Nephron progenitor cell (in vitro differentiated cells): ENCODE measurements at regions not wholly inside any gene's neighbourhood (a gene's known extent, or its start where the extent isn't known, plus 50 kb on each side); places are given as distances from the start of the nearest gene placed in this dataset.

ENCODE experiments used
- DNase-seq: peaks from one replicate; pipeline ENCODE4 v3.0.0; 2021
- H3K27ac Mint-ChIP-seq: 2 replicates; pipeline ENCODE4 v1.8.0; 2021; ENCODE audit warnings: mild to moderate bottlenecking, moderate library complexity, mixed read lengths
- H3K27me3 Mint-ChIP-seq: 2 replicates; pipeline ENCODE4 v1.8.0; 2021; ENCODE audit warnings: mild to moderate bottlenecking, low read depth, mixed read lengths; ENCODE audit not compliant: poor library complexity
- H3K36me3 Mint-ChIP-seq: 2 replicates; pipeline ENCODE4 v1.8.0; 2021; ENCODE audit warnings: low read depth, mixed read lengths
- H3K4me1 Mint-ChIP-seq: 2 replicates; pipeline ENCODE4 v1.8.0; 2021; ENCODE audit warnings: mixed read lengths
- H3K4me3 Mint-ChIP-seq: 2 replicates; pipeline ENCODE4 v1.8.0; 2021; ENCODE audit warnings: mild to moderate bottlenecking, moderate library complexity, mixed read lengths
- H3K9me3 Mint-ChIP-seq: 2 replicates; pipeline ENCODE4 v1.8.0; 2021; ENCODE audit warnings: mild to moderate bottlenecking, moderate library complexity, mixed read lengths
- CTCF ChIP-seq: fragments of 200-600 bp; sonication (generic); IDR thresholded peaks from 2 replicates; pipeline ENCODE4 v1.5.0; 2021; ENCODE audit warnings: antibody characterized with exemption

- H3K27me3 Mint-ChIP-seq = no peaks in the 10 kb centered on the region
- H3K36me3 Mint-ChIP-seq = no peaks in the 10 kb centered on the region
- no peaks in the 10 kb centered on the region for H3K9me3 Mint-ChIP-seq
- no peak for DNase-seq
- H3K4me1 Mint-ChIP-seq = peaks cover 38% of the 10 kb centered on the region
- no peak for TF ChIP-seq CTCF
- no peak overlapping the region for H3K4me3 Mint-ChIP-seq
- no peak overlapping the region for H3K27ac Mint-ChIP-seq
Measured at GRCh38 chr1:68979891-68980290, 483.0 kb upstream of the DEPDC1 start.

- H3K9me3 Mint-ChIP-seq = peaks cover 22% of the 10 kb centered on the region
- H3K27me3 Mint-ChIP-seq = no peaks in the 10 kb centered on the region
- no peak for TF ChIP-seq CTCF
- H3K4me3 Mint-ChIP-seq = no peak overlapping the region
- peaks cover 4% of the 10 kb centered on the region for H3K4me1 Mint-ChIP-seq
- H3K27ac Mint-ChIP-seq = no peak overlapping the region
- DNase-seq = no peak
- peaks cover 5% of the 10 kb centered on the region for H3K36me3 Mint-ChIP-seq
Measured at GRCh38 chr1:68984289-68984688, 487.4 kb upstream of the DEPDC1 start.

- H3K27me3 Mint-ChIP-seq = no peaks in the 10 kb centered on the region
- peaks cover 23% of the 10 kb centered on the region for H3K9me3 Mint-ChIP-seq
- H3K36me3 Mint-ChIP-seq = no peaks in the 10 kb centered on the region
- H3K4me3 Mint-ChIP-seq = no peak overlapping the region
- no peak overlapping the region for H3K27ac Mint-ChIP-seq
- H3K4me1 Mint-ChIP-seq = no peaks in the 10 kb centered on the region
- DNase-seq = no peak
- TF ChIP-seq CTCF = no peak
Measured at GRCh38 chr1:68994096-68994495, 497.2 kb upstream of the DEPDC1 start.

GRCh38 chr1:69016468-69016867 is 519.6 kb upstream of the DEPDC1 start:
- Mint-ChIP-seq H3K4me1 (peaks cover 12% of the 10 kb centered on the region), H3K9me3 (peaks cover 6% of the 10 kb centered on the region), H3K36me3 (no peaks in the 10 kb centered on the region), H3K4me3 (no peak overlapping the region), H3K27ac (no peak overlapping the region), H3K27me3 (peaks cover 4% of the 10 kb centered on the region)
- TF ChIP-seq CTCF = no peak
- no peak for DNase-seq

GRCh38 chr1:69029649-69030048 is 532.8 kb upstream of the DEPDC1 start:
- TF ChIP-seq CTCF = no peak
- no peak overlapping the region for H3K4me3 Mint-ChIP-seq
- peaks cover 40% of the 10 kb centered on the region for H3K9me3 Mint-ChIP-seq
- DNase-seq = no peak
- H3K36me3 Mint-ChIP-seq = peaks cover 16% of the 10 kb centered on the region
- H3K4me1 Mint-ChIP-seq = no peaks in the 10 kb centered on the region
- H3K27me3 Mint-ChIP-seq = peaks cover 6% of the 10 kb centered on the region
- H3K27ac Mint-ChIP-seq = no peak overlapping the region

- Mint-ChIP-seq H3K4me3 (no peak overlapping the region), H3K36me3 (peaks cover 7% of the 10 kb centered on the region), H3K9me3 (peaks cover 54% of the 10 kb centered on the region)
Measured at GRCh38 chr1:69038379-69038778, 529.3 kb upstream of the LRRC7 start.

More at GRCh38 chr1:69038379-69038778, 529.3 kb upstream of the LRRC7 start:
- TF ChIP-seq CTCF = no peak
- Mint-ChIP-seq H3K27ac (no peak overlapping the region), H3K4me1 (no peaks in the 10 kb centered on the region), H3K27me3 (no peaks in the 10 kb centered on the region)
- DNase-seq = no peak
